Peyer's patch (tissue), 4 donors: ENCODE measurements at regions not wholly inside any gene's neighbourhood (a gene's known extent, or its start where the extent isn't known, plus 50 kb on each side); places are given as distances from the start of the nearest gene placed in this dataset.

Experiments used
- DNase-seq, 3 donors: peaks; one replicate each; pipeline ENCODE4 v3.0.0-alpha.2; 2017 to 2019
- H3K27ac ChIP-seq, 4 donors: fragments of 200-600 bp; sonication (generic); one replicate each; pipeline ENCODE4 v1.5.1; 2016 to 2019
- H3K27me3 ChIP-seq, 2 donors: fragments of 200-600 bp; sonication (generic); one replicate each; pipeline ENCODE4 v1.5.1; 2019
- H3K36me3 ChIP-seq, 3 donors: fragments of 200-600 bp; sonication (generic); one replicate each; pipeline ENCODE4 v1.5.1; 2016 to 2019
- H3K4me1 ChIP-seq, 4 donors: fragments of 200-600 bp; sonication (generic); one replicate each; pipeline ENCODE4 v1.5.1; 2016 to 2019
- H3K4me3 ChIP-seq, 4 donors: fragments of 200-600 bp; sonication (generic); 1 replicate in 3 of 4; 2 replicates in 1 of 4; pipeline ENCODE4 v1.5.1; 2016 to 2019; ENCODE audit warnings: mild to moderate bottlenecking in 1 of 4
- H3K9me3 ChIP-seq, 4 donors: fragments of 200-600 bp; sonication (generic); one replicate each; pipeline ENCODE4 v1.5.1; 2016 to 2019; ENCODE audit warnings: mild to moderate bottlenecking in 1 of 4
- CTCF ChIP-seq, 6 experiments: fragments of 450-650 bp in 4 of 6; fragments of 200-600 bp in 2 of 6; sonication (generic) in 1 of 6; IDR thresholded peaks; one replicate each; pipeline ENCODE4 v1.5.1; 2017 to 2019; ENCODE audit warnings: antibody characterized with exemption in 6 of 6, mild to moderate bottlenecking in 3 of 6, moderate library complexity in 1 of 6
- POLR2A ChIP-seq, 2 donors: fragments of 450-650 bp; IDR thresholded peaks; one replicate each; pipeline ENCODE4 v1.5.1; 2017; ENCODE audit warnings: antibody characterized with exemption in 2 of 2, mild to moderate bottlenecking in 2 of 2, moderate library complexity in 2 of 2

GRCh38 chr14:84128050-84128449 is 1401.9 kb upstream of the FLRT2 start:
- Histone ChIP-seq H3K4me1 (no peaks in the 10 kb centered on the region), H3K27me3 (no peaks in the 10 kb centered on the region), H3K36me3 (no peaks in the 10 kb centered on the region), H3K9me3 (peaks cover 0 to 3% (median 0%) of the 10 kb centered on the region in 4 donors), H3K27ac (no peak overlapping the region), H3K4me3 (no peak overlapping the region)
- TF ChIP-seq CTCF (IDR thresholded peaks at IDR 0.05) (no peak), POLR2A (IDR thresholded peaks at IDR 0.05) (no peak)
- DNase-seq = no peak

GRCh38 chr14:84129007-84129406 is 1400.9 kb upstream of the FLRT2 start:
- no peaks in the 10 kb centered on the region for H3K36me3 ChIP-seq
- peaks cover 0 to 3% (median 0%) of the 10 kb centered on the region in 4 donors for H3K9me3 ChIP-seq
- no peaks in the 10 kb centered on the region for H3K27me3 ChIP-seq
- H3K4me1 ChIP-seq = no peaks in the 10 kb centered on the region
- TF ChIP-seq POLR2A (IDR thresholded peaks at IDR 0.05) = no peak
- no peak for TF ChIP-seq CTCF (IDR thresholded peaks at IDR 0.05)
- no peak overlapping the region for H3K4me3 ChIP-seq
- H3K27ac ChIP-seq = no peak overlapping the region
- DNase-seq = no peak

- H3K27me3 ChIP-seq = no peaks in the 10 kb centered on the region
- no peak for DNase-seq
- no peak overlapping the region for H3K27ac ChIP-seq
- H3K36me3 ChIP-seq = no peaks in the 10 kb centered on the region
- H3K9me3 ChIP-seq = peaks cover 0 to 3% (median 0%) of the 10 kb centered on the region in 4 donors
- TF ChIP-seq POLR2A (IDR thresholded peaks at IDR 0.05) = no peak
- TF ChIP-seq CTCF (IDR thresholded peaks at IDR 0.05) = no peak
- H3K4me3 ChIP-seq = no peak overlapping the region
- H3K4me1 ChIP-seq = no peaks in the 10 kb centered on the region
These were observed 1400.0 kb upstream of the FLRT2 start for GRCh38 chr14:84129941-84130340.

GRCh38 chr14:84131924-84132323 is 1398.0 kb upstream of the FLRT2 start:
- Histone ChIP-seq H3K27ac (no peak overlapping the region), H3K4me1 (no peaks in the 10 kb centered on the region), H3K9me3 (peaks cover 0 to 3% (median 0%) of the 10 kb centered on the region in 4 donors), H3K36me3 (no peaks in the 10 kb centered on the region), H3K27me3 (no peaks in the 10 kb centered on the region), H3K4me3 (no peak overlapping the region)
- TF ChIP-seq CTCF (IDR thresholded peaks at IDR 0.05) = no peak
- no peak for TF ChIP-seq POLR2A (IDR thresholded peaks at IDR 0.05)
- DNase-seq = no peak

- H3K4me1 ChIP-seq = no peaks in the 10 kb centered on the region
- no peak overlapping the region for H3K27ac ChIP-seq
- no peak for DNase-seq
- TF ChIP-seq CTCF (IDR thresholded peaks at IDR 0.05) (no peak), POLR2A (IDR thresholded peaks at IDR 0.05) (no peak)
- no peaks in the 10 kb centered on the region for H3K9me3 ChIP-seq
- H3K27me3 ChIP-seq = no peaks in the 10 kb centered on the region
- H3K4me3 ChIP-seq = no peak overlapping the region
- no peaks in the 10 kb centered on the region for H3K36me3 ChIP-seq
These were observed 1385.8 kb upstream of the FLRT2 start for GRCh38 chr14:84144166-84144565.

- Histone ChIP-seq H3K4me1 (no peaks in the 10 kb centered on the region), H3K36me3 (no peaks in the 10 kb centered on the region), H3K9me3 (no peaks in the 10 kb centered on the region), H3K27me3 (no peaks in the 10 kb centered on the region), H3K27ac (no peak overlapping the region), H3K4me3 (no peak overlapping the region)
- TF ChIP-seq POLR2A (IDR thresholded peaks at IDR 0.05) = no peak
- no peak for TF ChIP-seq CTCF (IDR thresholded peaks at IDR 0.05)
- no peak for DNase-seq
These were observed 1377.5 kb upstream of the FLRT2 start for GRCh38 chr14:84152452-84152851.
